Breast epithelium (tissue), 3 donors: ENCODE measurements at regions not wholly inside any gene's neighbourhood (a gene's known extent, or its start where the extent isn't known, plus 50 kb on each side); places are given as distances from the start of the nearest gene placed in this dataset.

Experiments
- POLR2A ChIP-seq: fragments of 450-650 bp; IDR thresholded peaks from one replicate; pipeline ENCODE4 v1.6.1; 2016; ENCODE audit warnings: antibody characterized with exemption, mild to moderate bottlenecking, moderate library complexity
- POLR2AphosphoS5 ChIP-seq, 3 donors: sonication (generic); formaldehyde crosslinking; IDR thresholded peaks; one replicate each; pipeline ENCODE4 v1.6.1; 2017; ENCODE audit warnings: antibody characterized with exemption in 3 of 3
- TF ChIP-seq, protein P1 (sequence below), 3 donors: fragments of 450-650 bp; IDR thresholded peaks; one replicate each; pipeline ENCODE4 v1.5.1; 2016 to 2017; ENCODE audit warnings: antibody characterized with exemption in 3 of 3, mild to moderate bottlenecking in 3 of 3, moderate library complexity in 3 of 3

GRCh38 chr2:196422361-196422760 lies 217.2 kb upstream of the CCDC150 start:
- TF ChIP-seq POLR2AphosphoS5 (IDR thresholded peaks at IDR 0.05) (no peak), POLR2A (no peak)
- TF ChIP-seq, protein P1, sequence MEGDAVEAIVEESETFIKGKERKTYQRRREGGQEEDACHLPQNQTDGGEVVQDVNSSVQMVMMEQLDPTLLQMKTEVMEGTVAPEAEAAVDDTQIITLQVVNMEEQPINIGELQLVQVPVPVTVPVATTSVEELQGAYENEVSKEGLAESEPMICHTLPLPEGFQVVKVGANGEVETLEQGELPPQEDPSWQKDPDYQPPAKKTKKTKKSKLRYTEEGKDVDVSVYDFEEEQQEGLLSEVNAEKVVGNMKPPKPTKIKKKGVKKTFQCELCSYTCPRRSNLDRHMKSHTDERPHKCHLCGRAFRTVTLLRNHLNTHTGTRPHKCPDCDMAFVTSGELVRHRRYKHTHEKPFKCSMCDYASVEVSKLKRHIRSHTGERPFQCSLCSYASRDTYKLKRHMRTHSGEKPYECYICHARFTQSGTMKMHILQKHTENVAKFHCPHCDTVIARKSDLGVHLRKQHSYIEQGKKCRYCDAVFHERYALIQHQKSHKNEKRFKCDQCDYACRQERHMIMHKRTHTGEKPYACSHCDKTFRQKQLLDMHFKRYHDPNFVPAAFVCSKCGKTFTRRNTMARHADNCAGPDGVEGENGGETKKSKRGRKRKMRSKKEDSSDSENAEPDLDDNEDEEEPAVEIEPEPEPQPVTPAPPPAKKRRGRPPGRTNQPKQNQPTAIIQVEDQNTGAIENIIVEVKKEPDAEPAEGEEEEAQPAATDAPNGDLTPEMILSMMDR (IDR thresholded peaks at IDR 0.05) = no peak
